ENCODE measurements at regions not wholly inside any gene's neighbourhood (a gene's known extent, or its start where the extent isn't known, plus 50 kb on each side); places are given as distances from the start of the nearest gene placed in this dataset.

DNA sequence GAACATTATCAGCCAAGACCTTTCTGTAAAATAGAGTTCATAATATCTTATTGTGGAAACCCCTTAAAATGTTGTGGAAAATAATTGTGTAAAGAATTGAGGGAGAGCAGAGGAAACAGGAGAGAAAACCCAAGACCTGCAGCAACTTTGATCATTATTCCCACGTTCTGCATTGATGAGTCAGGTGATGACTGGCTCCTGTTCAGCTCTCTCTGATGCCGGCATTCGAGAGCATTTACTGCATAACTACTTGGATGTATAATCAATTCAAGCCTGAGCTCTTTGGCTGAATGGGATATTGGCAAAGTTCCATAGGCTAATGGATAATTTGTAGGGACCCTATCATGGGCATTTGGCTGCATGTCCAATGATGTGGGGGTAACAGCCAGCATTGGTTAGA, 176.3 kb upstream of the ARID2 start:
- no peak for DNase-seq

DNA sequence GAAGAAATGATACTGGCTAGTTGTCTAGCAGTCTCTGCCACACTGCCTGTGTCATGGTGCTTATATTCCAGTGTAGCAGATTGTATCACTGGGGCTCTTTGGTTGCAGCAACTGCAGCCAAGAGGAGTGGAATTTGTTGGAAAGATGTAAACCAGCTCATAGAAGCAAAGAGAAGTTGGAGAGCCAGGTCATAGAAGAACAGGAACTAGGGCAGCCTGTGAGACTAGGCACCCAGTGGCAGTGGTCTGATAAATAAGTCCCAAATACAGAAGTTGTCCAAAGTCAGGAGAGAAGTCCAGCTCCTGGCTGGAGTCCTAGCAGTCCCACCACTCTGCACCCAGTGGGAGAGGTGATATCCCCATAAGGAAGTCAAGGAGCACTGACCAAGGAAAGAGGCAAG, 172.5 kb upstream of the ARID2 start:
- DNase-seq: no peak

DNA sequence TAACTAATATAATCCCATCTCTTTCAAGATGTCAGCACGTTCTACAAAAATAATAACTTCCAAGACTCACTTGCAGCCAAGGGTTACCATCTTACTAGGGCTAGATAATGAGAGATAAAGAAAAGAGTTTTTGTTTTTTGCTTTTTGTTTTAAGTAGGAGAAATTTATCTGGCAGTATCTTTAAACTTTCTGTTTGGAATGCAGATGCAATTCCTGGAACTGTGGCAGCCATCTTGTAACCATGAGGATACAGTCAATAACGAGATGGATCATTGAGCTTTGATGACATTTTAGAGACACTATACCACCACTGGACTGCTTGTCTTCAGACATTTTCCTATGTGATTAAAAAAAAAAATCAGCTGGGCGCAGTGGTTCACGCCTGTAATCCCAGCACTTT, 171.2 kb upstream of the ARID2 start:
- no peak for DNase-seq

DNA sequence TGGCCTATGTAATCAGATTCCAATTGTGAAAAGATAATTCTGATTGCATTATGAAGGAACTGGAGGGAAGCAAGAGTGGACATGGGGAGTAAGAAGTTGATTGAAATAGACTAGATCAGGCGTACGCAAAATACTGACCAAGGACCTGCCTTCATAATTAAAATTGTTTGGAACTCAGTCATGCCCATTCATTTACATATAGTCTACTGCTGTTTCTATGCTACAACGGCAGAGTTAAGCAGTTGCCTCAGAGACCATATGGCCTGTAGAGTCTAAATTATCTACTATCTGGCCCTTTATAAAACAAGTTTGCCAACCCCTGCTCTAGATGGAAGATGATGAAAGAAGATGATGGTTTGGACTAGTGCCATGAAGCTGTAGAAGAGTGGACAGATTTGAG, 170.0 kb upstream of the ARID2 start:
- DNase-seq: no peak

DNA sequence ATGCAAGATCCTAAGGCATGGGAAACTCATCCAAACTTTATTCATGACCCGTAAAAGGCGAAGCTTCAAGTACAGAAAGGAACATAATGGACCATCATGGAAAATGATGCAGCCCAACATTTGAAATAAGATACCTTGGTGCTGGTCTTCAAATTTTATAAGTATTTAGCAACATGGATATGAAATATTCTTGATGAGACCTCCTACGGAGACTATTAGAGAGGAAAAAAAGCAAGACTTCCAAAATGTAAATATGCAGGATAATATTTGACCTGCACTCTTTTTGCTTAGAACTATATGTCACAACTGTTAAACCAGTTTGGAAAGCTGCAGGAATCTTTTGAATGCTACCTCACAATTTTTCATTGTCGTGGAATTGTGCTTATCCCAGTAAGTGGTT, 168.8 kb upstream of the ARID2 start:
- no peak for DNase-seq

DNA sequence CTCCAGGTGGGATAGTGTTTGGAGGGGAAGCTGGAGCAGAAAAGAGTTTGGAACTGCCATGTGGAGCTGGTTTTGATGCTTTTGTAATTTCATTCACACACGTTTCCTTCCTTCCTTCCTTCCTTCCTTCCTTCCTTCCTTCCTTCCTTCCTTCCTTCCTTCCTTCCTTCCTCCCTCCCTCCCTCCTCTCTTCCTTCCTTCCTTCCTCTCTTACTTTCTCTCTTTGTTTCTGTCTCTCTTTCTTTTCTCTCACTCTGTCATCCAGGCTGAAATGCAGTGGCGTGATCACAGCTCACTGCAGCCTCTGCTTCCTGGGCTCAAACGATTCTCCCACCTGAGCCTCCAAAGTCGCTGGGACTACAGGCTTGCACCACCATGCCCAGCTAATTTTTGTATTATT, 168.0 kb upstream of the ARID2 start:
- no peak for DNase-seq

DNA sequence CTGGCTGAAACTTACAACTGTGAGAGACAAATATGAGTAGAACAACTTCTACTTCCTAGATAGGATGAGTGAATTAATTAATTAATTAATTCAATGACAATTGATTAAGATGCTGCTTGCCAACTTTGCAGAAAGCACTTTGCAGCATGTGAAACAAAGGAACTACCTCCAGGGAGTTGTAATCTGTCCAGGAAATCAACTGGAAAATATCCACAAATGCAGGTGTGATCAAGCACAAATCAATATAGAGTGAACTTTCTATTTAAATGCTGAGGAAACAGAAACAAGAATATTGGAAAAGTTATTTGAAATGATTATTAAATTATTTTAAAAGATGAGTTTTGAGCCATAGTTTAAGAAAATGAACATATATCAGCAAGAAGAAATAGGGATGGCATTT, 163.9 kb upstream of the ARID2 start:
- DNase-seq: no peak

DNA sequence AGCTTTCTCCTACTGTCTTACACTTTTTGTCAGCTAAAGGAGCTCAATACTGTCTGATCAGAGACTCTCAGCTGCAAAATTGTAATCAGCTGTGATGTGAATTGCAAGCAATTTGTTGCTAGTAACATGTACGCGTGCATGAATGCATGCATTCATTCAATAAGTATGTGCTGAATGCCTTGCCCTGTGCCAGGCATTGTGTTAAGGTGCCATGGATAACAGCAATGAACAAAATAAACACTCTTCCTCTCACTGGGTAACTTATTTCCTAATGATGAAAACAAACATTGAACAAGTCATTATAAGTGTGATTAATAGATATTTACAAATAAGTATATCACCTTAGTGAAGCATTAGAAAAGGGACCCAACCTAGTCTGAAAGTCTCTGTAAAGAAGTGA, 163.2 kb upstream of the ARID2 start:
- no peak for DNase-seq

DNA sequence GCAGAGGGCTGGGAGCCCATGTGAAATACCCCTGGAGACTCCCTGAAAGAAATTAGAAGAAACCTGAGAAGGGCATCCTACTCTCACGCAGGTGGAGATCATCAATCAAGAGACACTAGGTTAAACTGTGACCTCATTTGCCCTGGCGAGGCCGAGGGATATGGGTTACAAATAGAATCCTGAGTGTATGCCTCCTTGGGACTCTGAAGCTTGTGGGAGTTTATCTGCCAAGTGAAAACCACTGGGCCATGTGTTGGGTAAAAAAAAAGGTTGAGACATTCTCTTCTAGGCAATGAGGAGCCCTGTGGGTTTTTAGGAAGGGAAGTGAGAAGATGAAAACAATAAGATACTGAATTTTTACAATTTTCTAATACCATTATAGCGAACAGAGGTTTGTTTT, 160.7 kb upstream of the ARID2 start:
- DNase-seq: no peak

DNA sequence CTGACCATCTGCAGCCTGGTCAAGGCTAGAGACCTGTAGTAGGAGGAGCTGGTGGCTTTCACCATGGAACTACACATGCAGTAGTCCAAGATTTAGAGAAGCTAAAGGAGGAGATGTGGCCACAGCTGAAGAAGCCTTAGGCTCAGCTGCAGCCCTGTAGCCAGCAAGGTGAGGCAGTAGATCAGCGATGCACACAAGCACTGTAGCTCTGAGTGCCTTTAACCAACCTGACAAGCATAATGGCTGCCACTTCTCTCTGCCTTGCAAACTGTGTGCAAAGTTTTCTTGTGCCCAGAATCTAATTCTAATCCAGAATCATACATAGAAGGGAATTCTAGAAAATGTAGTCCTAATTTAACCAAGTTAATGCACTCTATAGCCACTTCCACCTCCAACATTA, 159.0 kb upstream of the ARID2 start:
- no peak for DNase-seq

DNA sequence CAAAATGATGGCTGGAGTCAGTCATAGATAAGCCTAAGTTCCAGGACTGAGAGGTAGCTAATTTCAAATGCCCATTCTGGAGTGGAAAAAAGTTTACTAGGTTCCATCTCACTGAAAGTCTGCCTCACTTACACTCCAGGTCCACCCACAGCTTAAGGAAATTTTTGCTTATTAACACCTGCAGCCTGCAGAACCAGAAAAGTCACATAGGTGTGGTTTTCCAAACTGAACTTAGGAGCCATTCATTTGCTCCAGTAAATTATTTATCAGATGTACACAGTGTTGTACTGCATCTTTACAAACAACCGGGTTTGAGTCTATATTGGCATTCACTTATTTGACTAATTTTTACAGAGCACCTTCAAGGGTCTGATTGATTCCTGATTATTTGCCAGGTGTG, 157.4 kb upstream of the ARID2 start:
- DNase-seq: no peak

DNA sequence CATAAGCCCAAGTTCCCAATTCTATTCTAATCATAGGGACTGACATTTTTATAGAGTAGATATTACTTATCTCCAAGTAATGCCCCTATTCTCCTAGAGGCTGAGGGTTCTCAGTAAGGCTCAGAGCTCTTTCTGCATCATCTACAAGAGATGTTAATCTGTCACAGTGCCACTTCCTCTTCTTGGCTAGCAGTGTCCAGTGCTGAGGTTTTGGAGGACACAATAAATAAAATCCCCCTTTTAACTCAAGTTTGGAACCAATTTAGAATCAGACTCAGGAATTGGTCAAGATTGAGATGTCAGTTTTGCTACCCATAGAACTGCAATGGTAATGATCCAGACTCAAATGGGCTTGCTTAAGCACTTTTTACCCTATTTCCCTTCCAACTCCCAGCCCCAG, 154.1 kb upstream of the ARID2 start:
- no peak for DNase-seq

DNA sequence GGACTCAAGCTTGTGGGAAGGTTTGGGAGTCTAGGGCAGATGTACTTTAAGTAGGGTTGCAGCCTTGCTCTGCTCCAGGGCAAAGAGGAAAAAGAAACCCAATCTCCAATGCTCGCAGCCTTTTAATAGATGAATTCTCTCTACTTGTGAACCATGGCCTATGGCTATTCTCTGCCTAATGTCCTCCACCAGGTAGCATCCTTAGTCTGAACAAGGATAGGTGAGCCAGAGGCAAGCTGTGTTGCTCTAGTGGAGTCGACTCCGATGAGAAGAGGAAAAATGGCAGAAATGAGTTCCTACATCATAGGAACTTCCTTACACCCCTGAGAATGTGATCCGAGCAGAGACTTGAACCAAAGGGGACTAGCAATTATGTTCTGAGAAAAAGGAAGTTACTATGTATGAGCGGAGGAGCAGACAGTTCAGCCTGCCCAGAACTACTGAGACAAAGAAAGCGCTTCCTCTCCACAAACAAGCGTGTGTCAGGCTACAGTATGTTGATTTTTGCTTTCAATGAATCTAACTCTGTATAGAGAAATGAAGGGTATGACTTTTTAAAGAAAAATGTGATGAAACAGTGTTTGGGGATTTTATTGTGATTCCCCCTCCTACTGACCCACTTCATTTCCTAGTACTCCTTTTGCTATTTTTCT, 153.6 kb upstream of the ARID2 start:
- DNase-seq: no peak

DNA sequence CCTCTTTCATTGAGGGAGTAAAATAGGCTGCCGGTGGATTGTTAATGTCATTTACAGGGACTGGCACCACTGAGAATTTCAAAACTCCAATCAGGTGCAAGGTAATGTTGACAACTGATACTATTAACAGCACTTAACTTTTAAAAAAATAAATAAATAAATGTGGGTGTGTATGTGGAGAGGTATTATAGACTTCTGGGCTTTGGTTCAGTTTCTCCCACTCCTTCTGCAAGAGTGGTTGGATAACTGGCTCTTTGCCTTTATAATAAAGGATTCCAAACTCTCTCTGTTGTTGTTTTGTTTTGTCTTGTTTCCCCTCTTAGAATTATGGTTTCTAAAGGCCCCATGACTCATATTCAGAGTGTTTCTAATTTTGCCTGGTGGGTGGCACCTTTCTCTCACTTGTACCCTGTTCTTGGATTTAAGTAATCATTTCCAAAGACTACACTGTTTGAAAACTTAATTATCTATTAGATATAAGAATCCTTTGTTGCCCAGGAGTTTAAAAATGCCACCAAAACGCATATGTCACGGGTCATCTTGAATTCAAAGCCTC, 151.6 kb upstream of the ARID2 start:
- no peak for DNase-seq

DNA sequence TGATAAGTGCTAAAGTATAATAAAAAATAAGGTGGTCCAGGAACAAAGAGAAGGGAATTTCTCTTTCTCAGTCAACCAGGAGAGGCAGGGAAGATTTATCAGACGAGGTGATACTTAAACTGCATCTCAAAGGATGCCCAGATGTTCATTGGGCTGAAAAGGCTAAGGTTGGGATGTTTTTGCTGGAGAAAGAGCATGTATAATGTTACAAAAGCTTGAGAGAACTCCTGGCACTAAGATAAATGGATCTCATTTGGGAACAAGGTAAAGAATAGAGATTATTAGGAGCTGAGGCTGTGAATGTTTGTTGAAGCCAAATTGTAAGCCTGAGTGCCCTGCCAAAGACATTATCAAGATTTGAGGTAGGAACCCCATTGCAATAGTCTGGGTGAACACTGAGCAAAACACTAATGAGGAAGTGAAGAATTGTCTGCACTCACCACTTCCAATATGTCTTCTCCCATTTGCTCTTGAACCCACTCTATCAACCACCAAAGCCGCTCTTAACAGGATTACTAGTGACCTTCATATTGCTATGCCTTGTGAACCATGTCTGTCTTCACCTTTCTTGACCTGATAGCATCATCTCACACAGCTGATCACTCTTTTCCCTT, 149.0 kb upstream of the ARID2 start:
- DNase-seq: no peak

DNA sequence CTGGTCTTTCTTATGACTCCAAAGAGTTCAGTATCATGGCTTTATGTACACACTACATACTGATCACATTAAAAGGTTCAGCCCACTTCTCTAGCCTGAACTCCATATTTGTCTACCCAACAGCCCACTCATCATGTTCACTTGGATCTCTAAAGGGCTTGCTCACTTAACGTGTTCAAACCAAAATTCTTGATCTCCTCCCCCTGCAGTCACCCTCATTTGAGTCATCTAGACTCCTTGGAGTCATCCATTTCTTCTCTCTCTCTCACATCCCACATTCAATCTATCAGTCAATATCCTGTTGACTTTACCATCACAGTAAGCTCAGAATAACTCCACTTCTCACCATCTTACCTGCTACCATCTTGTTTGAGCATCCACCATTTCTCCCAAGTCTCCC, 148.4 kb upstream of the ARID2 start:
- no peak for DNase-seq

DNA sequence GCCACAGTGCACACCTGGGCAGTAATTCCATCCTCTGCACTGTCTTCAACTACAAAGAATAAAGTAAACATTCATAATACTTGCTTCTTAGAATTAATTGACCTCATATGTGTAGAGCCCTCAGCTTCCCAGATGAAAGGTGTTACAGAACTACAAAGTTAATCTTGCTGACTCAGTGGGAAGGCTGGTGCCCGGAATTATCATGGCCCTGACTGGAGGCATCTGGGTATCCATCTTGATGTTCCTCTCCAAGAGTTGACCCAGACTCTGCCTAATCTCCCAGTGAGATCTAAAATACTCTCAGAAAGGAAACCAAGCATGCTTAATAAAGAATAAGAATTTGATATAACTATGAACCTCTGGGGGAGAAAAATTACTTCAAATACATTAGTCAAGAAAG, 147.0 kb upstream of the ARID2 start:
- DNase-seq: no peak

DNA sequence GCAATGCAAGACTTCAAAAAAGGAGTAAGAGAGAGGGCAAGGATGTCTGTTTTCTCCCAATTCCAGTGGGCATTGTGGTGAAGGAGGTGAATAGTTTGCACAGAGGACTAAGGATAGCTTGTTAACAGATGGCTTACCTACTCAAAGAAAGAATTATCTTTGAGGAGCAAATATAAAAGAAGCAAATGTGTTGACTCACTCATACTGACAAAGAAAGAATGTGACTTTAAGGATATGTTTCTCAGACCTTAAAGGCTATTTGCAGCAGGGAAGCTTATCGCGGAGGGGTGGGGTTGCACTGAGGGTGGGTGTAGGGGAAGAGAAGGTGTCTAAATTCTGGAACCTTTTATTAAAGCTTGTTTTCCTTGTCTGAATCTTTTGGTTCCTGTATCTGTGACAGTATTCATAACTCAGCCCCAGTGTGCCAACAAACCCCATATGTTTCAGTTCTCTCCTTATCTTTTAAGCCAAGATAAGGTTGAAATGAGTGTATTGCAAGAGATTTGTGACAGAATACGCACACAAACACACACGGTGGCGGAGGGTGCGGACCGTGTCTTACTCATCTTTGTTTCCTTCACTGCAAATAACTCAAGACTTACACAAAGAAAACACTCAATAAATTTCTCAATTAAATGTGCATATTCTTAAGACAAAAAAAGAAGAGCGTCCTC, 146.4 kb upstream of the ARID2 start:
- no peak for DNase-seq

DNA sequence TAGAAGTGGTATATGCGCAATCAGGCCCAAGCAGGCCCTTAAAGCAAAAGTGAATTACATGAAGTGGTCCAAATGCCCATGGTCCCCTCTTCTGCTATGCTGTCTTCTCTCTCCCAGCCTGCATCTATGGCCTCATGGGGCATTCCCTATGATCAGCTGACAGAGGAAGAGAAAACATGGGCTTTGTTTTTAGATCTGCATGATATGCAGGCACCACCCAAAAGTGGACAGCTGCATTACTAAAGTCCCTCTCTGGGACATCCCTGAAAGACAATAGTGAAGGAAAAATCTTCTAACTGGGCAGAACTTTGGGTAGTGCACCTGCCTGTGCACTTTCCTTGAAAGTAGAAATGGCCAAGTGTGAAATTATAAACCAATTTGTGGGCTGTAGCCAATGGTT, 145.2 kb upstream of the ARID2 start:
- no peak for DNase-seq

DNA sequence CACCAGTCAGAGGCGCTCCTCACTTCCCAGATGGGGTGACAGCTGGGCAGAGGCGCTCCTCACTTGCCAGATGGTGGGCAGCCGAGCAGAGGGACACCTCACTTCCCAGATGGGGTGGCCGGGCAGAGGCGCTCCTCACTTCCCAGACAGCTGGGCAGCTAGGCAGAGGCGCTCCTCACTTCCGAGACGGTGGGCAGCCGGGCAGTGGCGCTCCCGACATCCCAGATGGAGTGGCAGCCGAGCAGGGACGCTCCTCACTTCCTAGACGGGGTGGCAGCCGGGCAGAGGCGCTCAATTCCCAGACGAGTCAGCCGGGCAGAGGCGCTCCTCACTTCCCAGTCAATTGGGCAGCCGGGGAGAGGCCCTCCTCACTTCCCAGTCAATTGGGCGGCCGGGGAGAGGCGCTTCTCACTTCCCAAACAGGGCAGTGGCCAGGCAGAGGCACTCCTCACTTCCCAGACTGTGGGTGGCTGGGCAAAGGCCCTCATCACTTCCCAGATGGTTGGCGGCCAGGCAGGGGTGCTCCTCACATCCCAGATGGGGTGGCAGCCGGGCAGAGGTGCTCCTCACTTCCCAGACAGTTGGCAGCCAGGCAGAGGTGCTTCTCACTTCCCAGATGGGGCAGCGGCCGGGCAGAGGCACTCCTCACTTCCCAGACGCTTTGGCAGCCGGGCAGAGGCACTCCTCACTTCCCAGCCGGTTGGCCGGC, 143.8 kb upstream of the ARID2 start:
- DNase-seq: no peak

DNA sequence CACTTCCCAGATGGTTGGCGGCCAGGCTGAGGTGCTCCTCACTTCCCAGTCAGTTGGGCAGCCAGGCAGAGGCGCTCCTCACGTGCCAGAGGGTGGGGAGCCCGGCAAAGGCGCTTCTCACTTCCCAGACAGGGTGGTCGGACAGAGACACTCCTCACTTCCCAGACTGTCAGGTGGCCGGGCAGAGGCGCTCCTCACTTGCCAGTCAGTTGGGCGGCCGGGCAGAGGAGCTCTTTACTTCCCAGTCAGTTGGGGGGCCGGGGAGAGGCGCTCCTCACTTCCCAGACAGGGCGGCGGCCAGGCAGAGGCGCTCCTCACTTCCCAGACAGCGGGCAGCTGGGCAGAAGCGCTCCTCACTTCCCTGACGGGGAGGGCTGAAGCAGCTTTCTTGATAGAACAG, 143.0 kb upstream of the ARID2 start:
- DNase-seq: no peak

DNA sequence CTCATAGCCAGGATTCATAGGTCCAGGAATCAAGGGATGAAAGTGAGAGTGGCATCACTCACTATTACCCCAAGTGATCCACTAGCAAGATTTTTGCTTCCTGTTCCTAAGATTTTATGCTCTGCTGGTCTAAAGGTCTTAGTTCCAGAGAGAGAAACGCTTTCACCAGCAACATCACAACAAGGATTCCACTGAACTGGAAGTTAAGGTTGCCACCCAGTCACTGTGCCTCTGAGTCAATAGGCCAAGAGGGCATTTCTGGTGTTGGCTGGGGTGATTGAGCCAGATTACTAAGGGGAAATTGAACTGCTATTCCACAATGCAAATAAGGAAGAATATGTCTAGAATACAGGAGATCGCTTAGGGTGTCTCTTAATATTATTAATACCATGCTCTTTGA, 142.5 kb upstream of the ARID2 start:
- no peak for DNase-seq

DNA sequence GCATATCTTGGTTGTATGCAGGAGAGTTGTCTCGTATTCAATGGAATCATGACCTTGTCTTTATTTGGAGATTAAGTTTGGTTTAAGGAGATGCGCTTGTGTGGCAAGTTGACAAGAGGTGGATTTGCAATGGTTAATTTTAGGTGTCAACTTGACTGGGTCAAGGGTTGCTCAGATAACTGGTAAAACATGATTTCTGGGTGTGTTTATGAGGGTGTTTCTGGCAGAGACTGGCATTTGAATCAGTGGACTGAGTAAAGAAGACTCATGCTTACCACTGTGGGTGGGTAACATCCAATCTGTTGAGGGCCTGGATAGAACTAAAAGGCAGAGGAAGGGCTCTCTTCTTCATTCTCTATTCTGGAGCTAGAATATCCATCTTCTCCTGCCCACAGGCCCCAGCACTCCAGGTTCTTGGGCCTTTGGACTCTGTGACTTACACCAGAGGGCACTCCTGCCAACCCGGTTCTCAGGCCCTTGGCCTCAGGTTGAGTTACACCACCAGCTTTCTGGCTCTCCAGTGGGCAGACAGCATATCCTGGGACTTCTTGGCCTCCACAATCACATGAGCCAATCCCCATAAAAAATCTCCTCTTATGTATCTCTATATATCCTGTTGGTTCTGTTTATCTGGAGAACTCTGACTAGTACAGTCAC, 141.5 kb upstream of the ARID2 start:
- DNase-seq: no peak
